GM23248 (cell line): ENCODE measurements at regions not wholly inside any gene's neighbourhood (a gene's known extent, or its start where the extent isn't known, plus 50 kb on each side); places are given as distances from the start of the nearest gene placed in this dataset.

Experiments
- DNase-seq: peaks from one replicate; pipeline ENCODE4 v3.0.0-alpha.2; 2015
- H2AFZ ChIP-seq: fragments of 200-600 bp; sonication (generic); 2 replicates; pipeline ENCODE4 v1.6.1; 2016; ENCODE audit warnings: antibody characterized with exemption
- H3F3A ChIP-seq: fragments of 200-600 bp; sonication (generic); 2 replicates; pipeline ENCODE4 v1.6.1; 2016; ENCODE audit warnings: mild to moderate bottlenecking, antibody characterized with exemption, mixed run types; ENCODE audit not compliant: insufficient read depth
- H3K27ac ChIP-seq: fragments of 200-600 bp; sonication (generic); 2 replicates; pipeline ENCODE4 v1.5.1; 2016; ENCODE audit warnings: mild to moderate bottlenecking
- H3K27me3 ChIP-seq: fragments of 200-600 bp; sonication (generic); replicated peaks from 2 replicates; pipeline ENCODE4 v1.6.1; 2016; ENCODE audit warnings: mild to moderate bottlenecking; ENCODE audit not compliant: insufficient read depth
- H3K36me3 ChIP-seq: fragments of 200-600 bp; sonication (generic); 2 replicates; pipeline ENCODE4 v1.6.1; 2016; ENCODE audit warnings: low read depth, mild to moderate bottlenecking
- H3K4me1 ChIP-seq: fragments of 200-600 bp; sonication (generic); 2 replicates; pipeline ENCODE4 v1.6.1; 2016; ENCODE audit warnings: mild to moderate bottlenecking; ENCODE audit not compliant: insufficient read depth
- H3K4me2 ChIP-seq: fragments of 200-600 bp; sonication (generic); one replicate; pipeline ENCODE4 v1.6.1; 2016; ENCODE audit warnings: mild to moderate bottlenecking; ENCODE audit not compliant: unreplicated experiment
- H3K4me3 ChIP-seq: fragments of 200-600 bp; sonication (generic); 2 replicates; pipeline ENCODE4 v1.5.1; 2016; ENCODE audit warnings: mild to moderate bottlenecking
- H3K79me2 ChIP-seq: fragments of 200-600 bp; sonication (generic); 2 replicates; pipeline ENCODE4 v1.6.1; 2016; ENCODE audit warnings: mild to moderate bottlenecking; ENCODE audit not compliant: insufficient read depth
- H3K9ac ChIP-seq: fragments of 200-600 bp; sonication (generic); 2 replicates; pipeline ENCODE4 v1.6.1; 2016; ENCODE audit warnings: mild to moderate bottlenecking
- H3K9me2 ChIP-seq: fragments of 200-600 bp; sonication (generic); 2 replicates; pipeline ENCODE4 v1.6.1; 2016; ENCODE audit warnings: mixed run types, mild to moderate bottlenecking, moderate library complexity; ENCODE audit not compliant: insufficient read depth
- H3K9me3 ChIP-seq: fragments of 200-600 bp; sonication (generic); one replicate; pipeline ENCODE4 v1.6.1; 2017; ENCODE audit warnings: low read depth
- H4K20me1 ChIP-seq: fragments of 200-600 bp; sonication (generic); 2 replicates; pipeline ENCODE4 v1.6.0; 2016; ENCODE audit not compliant: insufficient read depth
- EZH2 ChIP-seq: fragments of 200-600 bp; sonication (generic); IDR thresholded peaks from 2 replicates; pipeline ENCODE4 v1.6.1; 2018; ENCODE audit warnings: antibody characterized with exemption, mild to moderate bottlenecking; ENCODE audit not compliant: insufficient read depth, poor library complexity, severe bottlenecking
- EZH2phosphoT487 ChIP-seq: fragments of 200-600 bp; sonication (generic); IDR thresholded peaks from 2 replicates; pipeline ENCODE4 v1.6.1; 2018; ENCODE audit warnings: antibody characterized with exemption, moderate library complexity, mild to moderate bottlenecking, low read depth; ENCODE audit not compliant: insufficient read depth
- WGBS, 2 experiments: methylation state at CpG; one replicate each; pipeline ENCODE4 v1.1.6; 2015 to 2017; ENCODE audit warnings: low lambda C conversion rate in 2 of 2, low coverage in 1 of 2; ENCODE audit errors: missing lambda C conversion rate in 2 of 2; 5-methylcytosine and 5-hydroxymethylcytosine counted together
- in situ Hi-C: fragments of 300-500 bp; cut with MboI; formaldehyde crosslinking; loops from 2 replicates; pipeline ENCODE4 v1.15.0; 2020

GRCh38 chr2:16316456-16317210, 349.0 kb downstream of the CYRIA start:
- H3K9me3 ChIP-seq, result no peaks in the 10 kb centered on the region
- in situ Hi-C loops, result no loop called here
- WGBS, 2 experiments, result 44 to 49% methylated on average over 16 of the region's 16 CpGs
- H3K4me2 ChIP-seq, result no peak overlapping the region
- DNase-seq, result no peak
- H3K36me3 ChIP-seq, result no peaks in the 10 kb centered on the region
- H2AFZ ChIP-seq, result no peak overlapping the region
- H3F3A ChIP-seq, result no peaks in the 10 kb centered on the region
- H3K4me1 ChIP-seq, result no peaks in the 10 kb centered on the region
- TF ChIP-seq EZH2phosphoT487, result no peak
- TF ChIP-seq EZH2, result no peak
- no peaks in the 10 kb centered on the region for H3K9me2 ChIP-seq
- no peak overlapping the region for H3K27ac ChIP-seq
- H4K20me1 ChIP-seq, result no peaks in the 10 kb centered on the region
- H3K9ac ChIP-seq, result no peak overlapping the region
- H3K27me3 ChIP-seq, result no peaks in the 10 kb centered on the region
- H3K79me2 ChIP-seq, result no peaks in the 10 kb centered on the region
- H3K4me3 ChIP-seq, result no peak overlapping the region

GRCh38 chr2:16315908-16316307, 349.7 kb downstream of the CYRIA start:
- H3K4me2 ChIP-seq, result no peak overlapping the region
- H3K9me2 ChIP-seq, result no peaks in the 10 kb centered on the region
- DNase-seq, result no peak
- no peaks in the 10 kb centered on the region for H3K27me3 ChIP-seq
- WGBS, 2 experiments, result 26 to 34% methylated on average over 9 of the region's 9 CpGs
- no peaks in the 10 kb centered on the region for H3K4me1 ChIP-seq
- H3K4me3 ChIP-seq, result no peak overlapping the region
- H3K79me2 ChIP-seq, result no peaks in the 10 kb centered on the region
- TF ChIP-seq EZH2 (no peak), EZH2phosphoT487 (no peak)
- no peaks in the 10 kb centered on the region for H3K36me3 ChIP-seq
- no peak overlapping the region for H3K27ac ChIP-seq
- H3F3A ChIP-seq, result no peaks in the 10 kb centered on the region
- no peaks in the 10 kb centered on the region for H4K20me1 ChIP-seq
- no peak overlapping the region for H3K9ac ChIP-seq
- no peaks in the 10 kb centered on the region for H3K9me3 ChIP-seq
- H2AFZ ChIP-seq, result no peak overlapping the region
- in situ Hi-C loops, result no loop called here

GRCh38 chr2:16315458-16315835, 350.2 kb downstream of the CYRIA start:
- Histone ChIP-seq H3K79me2 (no peaks in the 10 kb centered on the region), H3F3A (no peaks in the 10 kb centered on the region), H3K27me3 (no peaks in the 10 kb centered on the region), H3K36me3 (no peaks in the 10 kb centered on the region), H3K9me3 (no peaks in the 10 kb centered on the region), H3K4me1 (no peaks in the 10 kb centered on the region), H4K20me1 (no peaks in the 10 kb centered on the region), H3K4me2 (no peak overlapping the region), H3K9me2 (no peaks in the 10 kb centered on the region), H3K4me3 (no peak overlapping the region), H3K27ac (no peak overlapping the region), H3K9ac (no peak overlapping the region), H2AFZ (no peak overlapping the region)
- DNase-seq, result no peak
- no peak for TF ChIP-seq EZH2
- no peak for TF ChIP-seq EZH2phosphoT487
- in situ Hi-C loops, result no loop called here
- 34 to 35% methylated on average over 5 of the region's 5 CpGs for WGBS, 2 experiments

- Histone ChIP-seq H3K4me1 (no peaks in the 10 kb centered on the region), H3K79me2 (no peaks in the 10 kb centered on the region), H3K36me3 (no peaks in the 10 kb centered on the region), H3K9me3 (no peaks in the 10 kb centered on the region), H4K20me1 (no peaks in the 10 kb centered on the region), H3F3A (no peaks in the 10 kb centered on the region), H3K4me2 (no peak overlapping the region), H2AFZ (no peak overlapping the region), H3K4me3 (no peak overlapping the region), H3K27ac (no peak overlapping the region), H3K9me2 (no peaks in the 10 kb centered on the region), H3K9ac (no peak overlapping the region), H3K27me3 (no peaks in the 10 kb centered on the region)
- in situ Hi-C loops, result no loop called here
- DNase-seq, result no peak
- TF ChIP-seq EZH2phosphoT487 (no peak), EZH2 (no peak)
- 13 to 14% methylated on average over 8 of the region's 8 CpGs for WGBS, 2 experiments
Measured at GRCh38 chr2:16314691-16315457, 350.8 kb downstream of the CYRIA start.
